ENCODE measurements at regions not wholly inside any gene's neighbourhood (a gene's known extent, or its start where the extent isn't known, plus 50 kb on each side); places are given as distances from the start of the nearest gene placed in this dataset.

- no peaks in the 10 kb centered on the region for H3F3A ChIP-seq (ENCODE audit: low read depth)
- no peaks in the 10 kb centered on the region for H3K9me3 ChIP-seq (ENCODE audit: low read depth)
- H3K27ac Mint-ChIP-seq, result no peak overlapping the region
- H3K27me3 ChIP-seq, result no peaks in the 10 kb centered on the region
- H3K79me2 ChIP-seq (ENCODE audit: low read depth), result no peaks in the 10 kb centered on the region
- H3K4me1 Mint-ChIP-seq, result peaks cover 6% of the 10 kb centered on the region
- H3K36me3 ChIP-seq, result no peaks in the 10 kb centered on the region
- peak overlapping the region; percentile 12 for H3K4me3 Mint-ChIP-seq
- H3K9me3 Mint-ChIP-seq, result peaks cover 19% of the 10 kb centered on the region
- H2AFZ ChIP-seq (replicated peaks), result no peak overlapping the region
- DNase-seq (ENCODE audit: low spot score), result no peak
- H3K4me3 ChIP-seq, result no peak overlapping the region
- peaks cover 2% of the 10 kb centered on the region for H3K27me3 Mint-ChIP-seq (ENCODE audit: insufficient read depth, low read depth)
- no peaks in the 10 kb centered on the region for H4K20me1 ChIP-seq (ENCODE audit: low read depth)
- no peak overlapping the region for H3K4me2 ChIP-seq
- H3K9ac ChIP-seq, result no peak overlapping the region
- no peaks in the 10 kb centered on the region for H3K36me3 Mint-ChIP-seq
- H3K27ac ChIP-seq, result no peak overlapping the region
- no peaks in the 10 kb centered on the region for H3K4me1 ChIP-seq
- TF ChIP-seq CTCF (IDR thresholded peaks at IDR 0.05) (no peak), EZH2phosphoT487 (IDR thresholded peaks at IDR 0.05) (no peak), EZH2 (IDR thresholded peaks at IDR 0.05) (no peak)
These were observed 308.0 kb upstream of the SFSWAP start for GRCh38 chr12:131402781-131403396.

- Mint-ChIP-seq H3K27me3 (ENCODE audit: insufficient read depth, low read depth) (peaks cover 6% of the 10 kb centered on the region), H3K27ac (no peak overlapping the region), H3K4me1 (peaks cover 6% of the 10 kb centered on the region), H3K9me3 (peaks cover 11% of the 10 kb centered on the region), H3K36me3 (no peaks in the 10 kb centered on the region), H3K4me3 (no peak overlapping the region)
- Histone ChIP-seq H3F3A (ENCODE audit: low read depth) (no peaks in the 10 kb centered on the region), H3K9ac (no peak overlapping the region), H3K9me3 (ENCODE audit: low read depth) (no peaks in the 10 kb centered on the region), H2AFZ (replicated peaks) (no peak overlapping the region), H4K20me1 (ENCODE audit: low read depth) (no peaks in the 10 kb centered on the region), H3K4me1 (no peaks in the 10 kb centered on the region), H3K27me3 (no peaks in the 10 kb centered on the region), H3K79me2 (ENCODE audit: low read depth) (no peaks in the 10 kb centered on the region), H3K36me3 (no peaks in the 10 kb centered on the region), H3K4me3 (no peak overlapping the region), H3K27ac (no peak overlapping the region), H3K4me2 (no peak overlapping the region)
- no peak for TF ChIP-seq EZH2 (IDR thresholded peaks at IDR 0.05)
- no peak for TF ChIP-seq EZH2phosphoT487 (IDR thresholded peaks at IDR 0.05)
- TF ChIP-seq CTCF (IDR thresholded peaks at IDR 0.05), result no peak
- no peak for DNase-seq (ENCODE audit: low spot score)
These were observed 307.2 kb upstream of the SFSWAP start for GRCh38 chr12:131403676-131404075.

GRCh38 chr12:131404705-131405104, 306.2 kb upstream of the SFSWAP start:
- Histone ChIP-seq H3K27me3 (no peaks in the 10 kb centered on the region), H3K9ac (no peak overlapping the region), H3K27ac (no peak overlapping the region), H3K4me1 (no peaks in the 10 kb centered on the region), H3K79me2 (ENCODE audit: low read depth) (no peaks in the 10 kb centered on the region), H3K4me3 (no peak overlapping the region), H3K4me2 (no peak overlapping the region), H4K20me1 (ENCODE audit: low read depth) (no peaks in the 10 kb centered on the region), H3K9me3 (ENCODE audit: low read depth) (no peaks in the 10 kb centered on the region), H3K36me3 (no peaks in the 10 kb centered on the region), H3F3A (ENCODE audit: low read depth) (no peaks in the 10 kb centered on the region), H2AFZ (replicated peaks) (no peak overlapping the region)
- H3K27me3 Mint-ChIP-seq (ENCODE audit: insufficient read depth, low read depth), result peaks cover 9% of the 10 kb centered on the region
- no peak overlapping the region for H3K27ac Mint-ChIP-seq
- TF ChIP-seq EZH2 (IDR thresholded peaks at IDR 0.05), result no peak
- TF ChIP-seq EZH2phosphoT487 (IDR thresholded peaks at IDR 0.05), result no peak
- no peak for TF ChIP-seq CTCF (IDR thresholded peaks at IDR 0.05)
- no peak for DNase-seq (ENCODE audit: low spot score)
- peaks cover 7% of the 10 kb centered on the region for H3K9me3 Mint-ChIP-seq
- H3K36me3 Mint-ChIP-seq, result no peaks in the 10 kb centered on the region
- H3K4me1 Mint-ChIP-seq, result peaks cover 6% of the 10 kb centered on the region
- no peak overlapping the region for H3K4me3 Mint-ChIP-seq
